ENCODE measurements at regions not wholly inside any gene's neighbourhood (a gene's known extent, or its start where the extent isn't known, plus 50 kb on each side); places are given as distances from the start of the nearest gene placed in this dataset.

DNA sequence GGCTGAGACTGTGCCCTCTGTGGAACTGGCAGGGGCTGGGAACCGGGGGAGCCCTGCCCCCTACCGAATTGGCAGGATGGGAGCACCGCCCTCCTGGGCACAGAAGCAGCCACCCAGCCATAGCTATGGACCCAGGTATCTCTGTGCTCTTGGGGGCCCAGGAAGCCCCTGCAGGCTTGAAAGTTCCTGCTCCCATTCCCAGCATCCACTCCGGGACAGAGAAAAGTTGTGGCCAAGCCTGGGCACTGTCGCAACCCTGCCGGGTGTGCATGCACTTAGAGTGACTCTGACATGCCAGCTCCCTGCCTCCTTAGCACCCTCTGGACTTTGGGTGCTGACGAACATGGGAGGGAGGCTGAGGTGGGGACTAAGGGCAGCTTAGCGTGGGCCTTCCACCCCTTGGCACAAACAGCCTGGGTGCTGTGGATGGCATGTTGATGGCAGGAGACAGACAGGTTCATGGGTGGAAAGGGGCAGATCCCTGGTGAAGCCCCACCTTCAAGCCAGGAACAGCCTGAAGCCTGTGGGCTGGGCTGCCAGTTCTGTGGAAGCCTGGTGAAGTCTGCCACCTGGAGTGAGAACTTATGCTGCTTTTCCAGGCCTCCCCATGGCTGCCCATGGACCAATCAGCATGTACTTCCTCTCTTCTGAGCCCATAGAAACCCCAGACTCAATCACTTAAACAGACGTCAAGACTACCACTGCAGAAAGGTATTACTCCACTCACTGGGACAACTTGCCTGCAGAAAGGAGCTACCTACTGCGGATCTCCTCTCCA, 279.0 kb downstream of the ATXN7L3B start:
- DNase-seq = no peak

DNA sequence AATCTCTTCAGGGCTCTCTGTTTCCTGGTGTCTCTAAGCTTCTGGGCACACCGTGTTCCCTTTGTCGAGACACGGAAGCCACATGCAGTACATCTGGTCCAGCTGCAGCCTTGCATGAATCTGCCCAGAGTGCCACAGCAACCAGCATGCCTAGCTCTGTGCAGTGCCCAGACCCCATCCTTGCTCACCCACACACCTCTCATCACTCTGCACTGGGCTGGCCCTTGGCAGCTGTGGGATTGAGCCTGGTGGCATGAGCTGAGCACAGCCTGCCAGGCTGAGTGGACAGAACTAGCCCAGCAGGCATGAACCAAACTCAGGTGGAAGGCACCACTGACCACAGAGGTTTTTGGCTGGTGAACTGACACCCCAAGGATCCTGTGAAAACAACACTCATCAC, 279.9 kb downstream of the ATXN7L3B start:
- DNase-seq = no peak

DNA sequence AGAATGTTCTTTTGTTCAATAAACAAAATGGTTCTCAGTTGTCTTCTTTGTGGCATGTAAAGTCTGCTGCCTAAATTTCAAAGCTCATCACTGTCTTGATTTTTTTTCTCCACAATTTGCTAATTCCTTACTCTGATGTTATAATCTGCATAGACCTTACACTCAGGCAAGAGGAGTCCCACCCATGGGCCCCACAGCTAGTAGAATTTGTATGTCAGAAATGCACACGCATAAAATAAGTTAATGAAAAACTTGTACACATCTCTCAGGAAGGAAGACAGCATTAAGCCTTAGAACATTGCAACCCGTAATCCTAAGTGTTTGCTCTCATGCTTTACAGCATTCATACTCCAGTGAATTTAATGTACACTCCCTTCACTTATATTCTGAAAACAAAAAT, 280.8 kb downstream of the ATXN7L3B start:
- no peak for DNase-seq

DNA sequence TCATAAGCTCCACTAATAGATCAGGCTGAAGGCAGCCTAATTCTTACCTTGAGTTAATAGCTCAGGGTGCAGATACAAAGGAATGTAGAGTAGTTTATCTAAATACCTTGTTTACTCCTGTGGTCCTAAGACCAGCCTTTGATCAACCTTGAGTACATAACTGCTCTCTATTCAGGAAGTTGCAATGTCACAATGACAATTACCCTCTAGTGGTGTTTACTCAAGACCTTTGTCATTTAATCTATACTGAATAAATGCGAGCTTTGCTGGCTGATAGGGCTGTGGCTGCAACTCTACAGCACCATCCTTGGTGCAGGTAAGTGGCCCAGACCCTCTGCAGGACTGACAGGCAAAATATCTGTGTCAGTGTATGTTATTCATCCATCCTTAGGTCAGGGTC, 282.7 kb downstream of the ATXN7L3B start:
- no peak for DNase-seq

DNA sequence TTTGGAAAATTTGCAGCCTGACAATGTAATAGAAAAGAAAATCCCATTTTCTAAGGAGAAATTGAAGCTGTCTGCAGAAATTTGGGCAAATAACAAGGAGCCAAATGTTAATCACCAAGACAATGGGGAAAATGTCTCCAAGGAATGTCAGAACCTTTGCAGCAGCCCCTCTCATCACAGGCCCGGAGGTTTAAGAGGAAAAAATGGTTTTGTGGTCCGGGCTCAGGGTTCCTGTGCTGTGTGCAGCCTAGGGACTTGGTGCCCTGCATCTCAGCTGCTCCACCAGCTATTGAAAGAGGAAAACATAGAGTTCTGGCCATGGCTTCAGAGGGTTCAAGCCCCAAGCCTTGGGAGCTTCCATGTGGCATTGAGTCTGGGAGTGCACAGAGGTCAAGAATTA, 298.9 kb downstream of the ATXN7L3B start:
- no peak for DNase-seq

DNA sequence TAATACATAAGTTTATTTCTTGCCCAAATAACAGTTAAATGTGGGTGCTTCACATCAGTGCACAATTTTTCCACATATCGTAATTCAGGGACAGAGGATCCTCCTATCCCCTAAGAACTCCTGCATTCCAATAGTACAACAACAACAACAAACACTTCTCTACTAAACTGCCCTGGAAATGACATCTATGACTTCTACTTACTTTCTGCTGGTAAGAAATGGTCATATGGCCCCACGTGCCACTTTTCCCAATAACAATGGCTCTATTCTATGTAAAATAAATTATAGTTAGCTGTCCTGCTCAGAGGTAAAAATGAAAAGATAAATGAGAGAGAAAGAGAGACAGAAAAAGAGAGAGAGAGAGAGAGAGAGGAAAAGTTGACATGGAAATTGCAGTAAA, 308.5 kb downstream of the ATXN7L3B start:
- no peak for DNase-seq

DNA sequence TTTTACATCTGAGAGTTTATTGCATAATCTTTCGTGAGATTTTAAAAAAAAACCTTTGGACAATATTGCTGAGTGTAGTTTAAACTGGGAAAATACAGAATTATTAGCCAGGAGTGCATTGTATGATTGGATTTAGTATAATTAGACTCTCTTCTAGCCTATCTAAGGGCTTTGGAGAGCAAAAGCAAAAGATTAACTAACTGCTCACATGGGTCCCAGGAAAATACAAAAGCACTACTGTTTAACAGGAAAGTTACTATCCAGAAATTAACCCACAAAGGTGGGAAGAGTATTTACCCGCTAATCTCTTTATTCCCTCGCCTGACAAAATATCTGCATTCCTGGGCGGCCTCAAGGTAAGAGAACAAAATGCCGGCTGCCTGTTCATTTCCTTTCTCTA, 309.5 kb downstream of the ATXN7L3B start:
- DNase-seq = no peak

DNA sequence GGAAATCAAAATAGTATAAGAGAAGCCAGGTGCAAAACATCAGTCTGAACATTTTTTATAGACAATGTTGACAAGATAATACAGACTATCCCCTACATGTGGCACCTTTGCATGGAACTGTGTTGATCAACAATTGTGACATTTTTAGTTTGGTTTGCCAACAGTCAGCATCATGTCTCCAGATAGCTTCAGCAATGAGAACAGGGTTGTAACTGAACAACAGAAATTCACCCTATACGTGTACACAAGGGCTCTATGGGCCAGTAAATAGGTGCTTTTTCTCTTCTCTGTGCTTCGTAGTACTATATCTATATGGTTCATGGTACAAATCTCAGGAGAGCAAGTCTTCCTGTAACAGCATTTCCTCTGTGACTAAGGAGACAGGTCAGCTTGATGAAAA, 310.4 kb downstream of the ATXN7L3B start:
- no peak for DNase-seq

DNA sequence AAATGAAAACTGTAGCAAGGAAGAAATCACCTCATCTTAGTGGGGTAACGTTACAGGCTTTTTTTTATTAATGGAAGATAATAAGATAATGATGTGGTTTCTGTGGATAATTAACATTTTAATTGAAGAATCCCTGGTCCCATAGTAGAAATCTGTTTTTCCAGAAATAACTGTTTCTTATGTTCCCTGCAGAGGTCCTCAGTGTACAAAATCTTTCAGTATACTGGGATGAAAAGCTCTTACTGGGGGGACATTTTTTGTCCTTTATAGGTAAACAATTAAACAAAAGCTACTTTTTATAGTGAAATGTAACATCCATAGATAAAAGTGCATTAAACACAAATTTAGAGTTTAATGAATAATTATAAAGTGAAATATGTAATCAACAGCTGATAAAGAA, 312.2 kb downstream of the ATXN7L3B start:
- DNase-seq = no peak

DNA sequence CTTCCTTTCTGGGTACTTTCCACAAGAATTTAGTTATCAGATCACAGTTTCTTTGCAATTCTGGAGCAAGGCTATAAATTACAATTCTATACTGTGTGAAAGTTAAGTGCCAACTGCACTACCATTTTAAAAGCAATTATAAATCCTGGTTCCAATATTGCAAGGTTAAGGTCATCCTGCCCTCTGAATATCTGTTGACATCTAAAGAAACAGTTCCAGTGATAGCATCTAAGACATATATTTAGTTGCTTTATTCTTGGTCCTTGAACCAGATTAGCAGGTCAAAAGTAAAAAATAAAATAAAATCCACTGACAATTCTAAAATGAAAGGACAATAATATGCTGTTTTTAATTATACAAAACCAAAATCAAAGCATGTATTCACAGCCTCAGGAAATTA, 334.2 kb downstream of the ATXN7L3B start:
- no peak for DNase-seq

DNA sequence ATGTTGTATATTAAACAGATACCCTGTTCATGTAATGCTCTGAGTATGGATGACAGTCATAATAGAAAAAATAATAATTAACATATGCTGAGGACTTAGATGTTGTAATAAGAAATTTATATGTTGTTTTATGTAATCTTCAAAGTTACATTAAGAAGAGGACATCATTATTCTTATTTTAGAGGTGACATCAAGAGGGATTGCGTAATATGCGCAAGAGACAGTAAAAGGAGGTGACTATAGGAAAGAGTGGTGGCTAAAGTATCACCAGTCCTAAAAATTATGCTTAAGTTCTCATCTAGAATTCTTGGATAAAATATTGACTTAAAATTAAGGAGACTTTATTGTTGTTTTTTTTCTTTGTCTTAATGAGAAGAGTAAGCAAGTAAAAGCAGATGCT, 323.9 kb downstream of the KCNC2 start:
- no peak for DNase-seq

DNA sequence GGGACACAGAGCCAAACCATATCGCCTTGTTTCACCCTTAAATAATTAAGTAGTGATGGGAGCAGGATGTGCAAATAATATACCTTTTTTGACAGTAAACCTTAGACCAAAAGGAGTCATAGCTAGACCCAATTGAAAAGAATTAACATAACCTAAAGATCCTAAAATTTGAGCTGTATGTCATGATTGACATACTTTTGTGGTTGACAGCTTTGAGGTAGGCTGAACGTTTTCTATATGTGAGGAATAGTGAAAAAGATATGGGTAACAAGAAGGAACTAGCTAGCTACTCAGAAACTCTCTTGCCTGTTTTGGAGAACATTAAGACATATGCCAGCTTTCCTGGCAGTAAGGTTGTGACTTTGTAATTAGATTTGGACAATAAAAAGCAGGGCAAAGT, 320.6 kb downstream of the KCNC2 start:
- no peak for DNase-seq

DNA sequence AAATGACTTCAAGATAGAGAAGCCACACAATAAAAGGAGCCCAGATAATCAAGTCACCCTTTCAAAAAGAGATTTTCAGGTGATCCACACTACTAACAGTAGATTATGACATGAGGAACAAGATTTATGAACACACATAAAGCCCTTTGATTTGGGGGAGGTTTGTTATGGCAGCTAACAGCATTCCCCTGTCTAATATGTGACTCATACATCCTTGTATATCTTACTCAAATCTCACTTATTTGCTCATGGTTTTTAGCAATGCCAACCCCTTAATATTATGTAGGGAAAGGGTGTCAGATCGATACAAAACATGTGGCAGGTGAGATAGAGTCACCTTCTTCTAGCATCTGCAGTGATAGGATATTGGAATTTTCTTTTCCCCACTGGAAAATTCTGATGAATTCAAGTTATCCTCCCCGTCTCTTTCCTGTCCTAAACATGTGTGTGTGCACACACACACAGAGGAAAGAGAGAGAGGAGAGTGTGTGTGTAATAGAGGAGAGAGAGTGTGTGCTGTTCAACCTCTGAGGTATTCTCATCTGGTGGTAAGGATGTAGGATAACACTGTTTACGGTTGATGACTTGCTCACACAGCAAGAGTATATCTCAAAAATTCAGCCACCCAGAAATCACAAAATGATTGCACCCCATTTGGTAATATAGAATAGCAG, 319.9 kb downstream of the KCNC2 start:
- DNase-seq = peak in 1 of 3 donors; percentile 14

DNA sequence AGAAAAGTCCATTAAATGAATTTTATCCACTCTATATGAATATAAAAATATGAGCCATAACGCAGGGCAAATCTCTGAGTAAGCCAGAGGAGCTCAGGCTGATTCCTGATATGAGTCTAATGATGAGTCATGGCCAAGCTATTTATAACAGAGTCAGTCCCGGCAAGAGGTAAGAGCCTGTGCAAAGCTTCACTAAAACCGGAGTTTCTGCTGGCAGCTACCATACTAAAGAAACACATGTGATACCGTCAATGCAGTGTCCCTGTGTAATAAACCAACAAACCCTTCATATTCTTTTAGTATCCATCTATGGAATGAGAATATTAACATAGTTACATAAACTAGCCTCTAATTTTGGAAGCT, 319.4 kb downstream of the KCNC2 start:
- DNase-seq = peak in 2 of 3 donors; percentile 11 to 74

DNA sequence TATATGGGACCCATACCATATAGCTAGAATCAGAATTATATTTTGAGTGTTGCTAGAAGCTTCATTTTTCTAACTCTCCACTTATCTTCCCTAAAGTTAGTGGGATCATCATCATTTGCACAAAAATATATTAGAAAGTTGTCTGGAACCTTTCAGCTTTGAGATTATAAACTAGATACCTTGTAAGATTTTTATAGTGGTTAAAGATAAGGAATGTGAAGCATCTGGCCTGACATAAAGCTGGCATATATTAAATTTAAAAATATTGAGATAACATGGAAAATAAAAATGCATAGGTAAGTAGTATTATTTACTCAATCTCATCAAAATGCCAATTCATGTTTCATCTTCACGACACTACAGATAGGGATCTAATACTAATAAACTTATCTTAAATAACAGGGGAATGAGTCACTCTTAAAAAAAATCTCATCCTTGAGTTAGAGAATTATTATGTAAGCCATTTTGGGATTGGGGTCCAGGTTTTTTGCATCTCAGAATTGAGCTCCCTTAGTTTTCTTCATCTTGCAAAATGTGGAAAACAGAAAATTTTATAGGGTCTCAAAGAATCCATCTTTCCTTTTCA, 318.5 kb downstream of the KCNC2 start:
- DNase-seq = no peak

DNA sequence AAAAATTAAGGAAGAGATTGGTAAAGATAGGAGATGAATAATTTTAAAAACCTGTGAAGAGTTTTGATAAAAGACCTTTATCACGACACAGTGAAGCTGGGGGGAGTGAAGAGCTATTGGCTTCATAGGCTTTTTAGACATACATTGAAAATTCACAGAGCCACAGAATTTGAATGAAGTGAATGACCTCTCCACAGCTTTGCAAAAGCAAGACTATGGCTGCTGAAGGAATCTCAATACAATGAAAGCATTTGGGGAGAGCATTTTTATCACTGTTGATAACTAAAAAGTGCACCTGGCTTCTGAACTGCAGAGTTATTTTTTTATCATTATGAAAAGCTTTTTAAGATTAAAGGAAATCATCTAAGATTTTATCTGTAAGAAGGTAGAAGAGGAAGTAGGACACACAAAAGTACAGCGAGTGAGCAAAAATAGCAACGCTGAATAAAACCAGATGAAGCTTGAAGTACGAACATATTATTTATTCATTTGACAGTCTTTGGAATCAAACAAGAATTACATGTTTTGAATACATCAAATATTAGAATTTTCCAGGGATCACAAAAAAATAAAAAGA, 317.5 kb downstream of the KCNC2 start:
- DNase-seq = no peak

DNA sequence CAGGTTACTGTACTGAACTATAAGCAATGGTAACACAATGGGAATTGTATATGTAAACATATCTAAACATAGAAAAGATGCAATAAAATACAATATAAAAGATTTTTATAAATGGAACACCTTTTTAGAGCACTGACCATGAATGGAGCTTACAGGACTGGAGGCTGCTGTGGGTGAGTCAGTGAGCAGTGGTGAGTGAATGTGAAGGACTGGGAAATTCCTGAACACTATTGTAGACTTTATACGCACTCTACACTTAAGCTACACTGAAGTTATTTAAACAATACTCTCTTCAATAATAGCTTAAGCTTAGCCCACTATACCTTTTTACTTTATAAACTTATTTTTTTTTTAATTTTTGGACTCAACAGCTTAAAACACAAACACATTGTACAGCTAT, 313.5 kb downstream of the KCNC2 start:
- DNase-seq = no peak

DNA sequence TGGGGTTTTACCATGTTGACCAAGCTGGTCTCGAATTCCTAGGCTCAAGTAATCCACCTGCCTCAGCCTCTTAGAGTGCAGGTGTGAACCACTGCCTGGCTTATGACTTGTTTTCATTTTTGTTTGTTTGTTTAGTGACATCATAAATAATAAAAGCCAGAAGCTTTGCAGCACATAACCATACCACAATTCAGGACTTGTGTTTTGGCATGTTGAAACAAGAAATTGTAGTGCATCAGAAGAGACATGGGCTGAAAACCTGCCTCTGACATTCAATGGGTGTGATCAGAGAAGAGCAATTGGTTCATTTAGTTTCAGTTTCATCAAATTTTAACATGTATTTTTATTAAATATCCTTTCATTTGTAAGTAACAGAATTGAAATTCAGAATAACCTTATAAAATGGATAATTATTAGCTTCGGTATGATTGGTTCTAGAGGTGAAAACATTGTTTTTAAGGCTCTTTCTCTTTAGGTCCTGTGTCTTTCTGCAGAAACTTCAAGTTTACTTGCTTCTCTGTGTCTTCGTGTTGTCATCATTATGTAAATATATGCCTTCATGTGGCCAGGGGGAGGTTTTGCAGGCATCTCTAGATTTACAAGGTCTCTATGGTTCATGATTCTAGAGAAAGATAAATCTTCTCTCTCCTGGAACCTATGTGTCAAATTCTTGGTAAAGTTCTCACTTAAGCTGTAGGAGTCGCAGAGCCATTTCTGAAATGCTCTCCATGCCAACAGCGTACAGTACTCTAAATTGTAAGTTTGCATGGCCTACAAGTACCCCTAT, 312.0 kb downstream of the KCNC2 start:
- DNase-seq = no peak

DNA sequence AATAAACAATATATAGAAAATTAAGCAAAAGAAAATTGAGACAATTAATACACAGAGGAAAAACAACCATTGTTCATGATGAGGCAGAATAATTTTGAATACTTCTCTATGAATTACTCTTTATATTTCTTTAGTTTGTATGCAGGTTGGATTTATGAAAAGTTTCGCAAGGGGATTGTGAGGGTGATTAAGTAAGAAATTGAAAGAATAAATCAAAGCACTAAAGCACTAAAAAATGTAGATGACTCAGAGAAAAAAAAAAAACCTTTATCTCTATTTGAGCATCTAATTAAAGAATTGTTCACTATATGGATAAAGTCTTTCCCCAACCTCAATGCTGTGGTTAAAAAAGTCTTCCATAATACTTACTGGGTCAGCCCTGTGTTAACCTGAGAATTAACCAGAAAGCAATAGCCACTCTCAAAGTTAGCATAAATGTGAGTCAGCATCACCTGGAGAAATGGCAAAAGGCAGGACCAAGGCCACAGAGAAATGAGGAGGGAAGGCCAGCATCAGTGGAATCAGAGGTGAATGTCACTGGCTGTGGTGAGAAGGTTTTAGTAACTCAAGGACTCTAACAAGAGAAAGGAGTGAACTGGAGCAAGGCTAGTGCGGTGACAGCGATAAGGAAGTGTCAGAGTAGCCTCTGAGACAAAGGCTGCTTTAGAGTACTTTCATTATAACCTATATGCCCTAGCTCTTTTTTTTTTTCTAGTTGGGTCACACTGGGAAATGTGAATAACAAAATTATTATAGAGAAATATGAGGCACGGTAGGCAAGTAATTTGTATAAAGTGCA, 310.4 kb downstream of the KCNC2 start:
- DNase-seq = no peak

DNA sequence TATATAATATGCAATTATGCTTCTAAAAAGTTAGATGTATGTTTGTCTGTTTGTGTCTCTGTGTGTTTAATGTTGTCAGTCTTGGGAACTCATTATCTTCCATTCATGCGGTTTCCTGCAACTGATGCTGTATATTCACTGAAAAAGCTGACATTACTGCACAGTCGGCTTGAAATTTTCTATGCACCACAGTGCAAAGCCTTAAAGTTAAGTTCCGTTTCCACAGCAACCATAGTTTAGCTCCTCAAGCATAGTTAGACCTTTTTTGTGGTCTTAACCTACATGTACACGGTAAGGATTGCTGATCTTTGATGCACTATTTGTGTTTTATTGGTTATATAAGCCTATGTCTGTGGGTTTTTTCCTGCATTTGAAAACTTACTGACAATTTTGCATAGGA, 309.4 kb downstream of the KCNC2 start:
- DNase-seq = no peak

DNA sequence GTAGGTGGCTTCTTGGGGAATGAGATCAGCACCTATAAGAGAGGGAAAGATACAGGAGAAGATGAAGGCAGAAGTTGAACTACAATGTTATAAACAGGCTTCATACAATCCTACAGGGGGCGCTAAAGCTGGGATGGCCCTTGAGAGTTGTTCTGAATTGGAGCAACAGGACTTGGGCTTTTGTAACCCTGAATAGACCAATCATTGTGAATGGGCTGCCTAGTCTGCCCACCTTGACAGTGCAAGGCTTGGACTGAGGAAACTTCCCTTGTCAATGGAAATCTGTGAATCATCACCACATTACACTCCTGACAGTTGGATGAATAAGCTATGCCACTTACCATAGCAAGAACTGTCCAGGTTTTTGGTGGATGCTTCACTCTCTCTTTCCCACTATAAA, 306.1 kb downstream of the KCNC2 start:
- DNase-seq = no peak
